ENCODE measurements at regions not wholly inside any gene's neighbourhood (a gene's known extent, or its start where the extent isn't known, plus 50 kb on each side); places are given as distances from the start of the nearest gene placed in this dataset.
"Not testable (repeated sequence)": the region's sequence is repeated elsewhere in the genome, so short reads cannot be mapped to it uniquely, and the experiment has no call there.

GRCh38 chrX:40950546-40950945 lies 134.7 kb upstream of the USP9X start:
- Histone ChIP-seq H3K9me3 (no peaks in the 10 kb centered on the region), H3K4me1 (peaks cover 0 to 6% of the 10 kb centered on the region in 2 donors), H3K4me3 (no peak overlapping the region), H3K36me3 (no peaks in the 10 kb centered on the region), H3K27ac (no peak overlapping the region), H3K27me3 (no peaks in the 10 kb centered on the region)
- no peak for TF ChIP-seq CTCF (IDR thresholded peaks at IDR 0.05)
- ATAC-seq (no peak), DNase-seq (no peak)
- intact Hi-C loops (cut with DNase I) = no loop called here

- DNase-seq; intact Hi-C loops (cut with DNase I); H3K4me3 ChIP-seq; H3K36me3 ChIP-seq; H3K27me3 ChIP-seq; H3K4me1 ChIP-seq; ATAC-seq; H3K9me3 ChIP-seq: not testable (repeated sequence)
- peak overlapping the region in 1 of 2 donors; percentile 8 for H3K27ac ChIP-seq
Observed at GRCh38 chrX:40951407-40951806, 133.8 kb upstream of the USP9X start.

- intact Hi-C loops (cut with DNase I) = no loop called here
- H3K4me1 ChIP-seq = no peaks in the 10 kb centered on the region
- peak; percentile 34 for ATAC-seq
- no peaks in the 10 kb centered on the region for H3K36me3 ChIP-seq
- no peaks in the 10 kb centered on the region for H3K27me3 ChIP-seq
- H3K27ac ChIP-seq = peak overlapping the region in 1 of 2 donors; percentile 45
- peak overlapping the region in 1 of 2 donors; percentile 16 for H3K4me3 ChIP-seq
- H3K9me3 ChIP-seq = no peaks in the 10 kb centered on the region
- no peak for DNase-seq
- no peak for TF ChIP-seq CTCF (IDR thresholded peaks at IDR 0.05)
Observed at GRCh38 chrX:40952855-40953254, 132.4 kb upstream of the USP9X start.

GRCh38 chrX:40953369-40953768 lies 131.9 kb upstream of the USP9X start:
- no peak for TF ChIP-seq CTCF (IDR thresholded peaks at IDR 0.05)
- H3K4me3 ChIP-seq = peak overlapping the region in 1 of 2 donors; percentile 16
- no peaks in the 10 kb centered on the region for H3K36me3 ChIP-seq
- DNase-seq (no peak), ATAC-seq (no peak)
- H3K9me3 ChIP-seq = no peaks in the 10 kb centered on the region
- H3K27ac ChIP-seq = no peak overlapping the region
- H3K27me3 ChIP-seq = no peaks in the 10 kb centered on the region
- intact Hi-C loops (cut with DNase I) = no loop called here
- no peaks in the 10 kb centered on the region for H3K4me1 ChIP-seq

GRCh38 chrX:40960041-40960440 lies 125.2 kb upstream of the USP9X start:
- H3K36me3 ChIP-seq = no peaks in the 10 kb centered on the region
- H3K27me3 ChIP-seq = no peaks in the 10 kb centered on the region
- DNase-seq = no peak
- H3K27ac ChIP-seq = no peak overlapping the region
- no peak for TF ChIP-seq CTCF (IDR thresholded peaks at IDR 0.05)
- no peaks in the 10 kb centered on the region for H3K9me3 ChIP-seq
- H3K4me1 ChIP-seq = no peaks in the 10 kb centered on the region
- intact Hi-C loops (cut with DNase I) = no loop called here
- ATAC-seq = no peak
- no peak overlapping the region for H3K4me3 ChIP-seq

GRCh38 chrX:40962793-40963407 lies 122.3 kb upstream of the USP9X start:
- Histone ChIP-seq H3K4me1 (peaks cover 0 to 5% of the 10 kb centered on the region in 2 donors), H3K36me3 (no peaks in the 10 kb centered on the region), H3K4me3 (no peak overlapping the region), H3K27me3 (no peaks in the 10 kb centered on the region), H3K9me3 (no peaks in the 10 kb centered on the region), H3K27ac (no peak overlapping the region)
- TF ChIP-seq CTCF (IDR thresholded peaks at IDR 0.05) = no peak
- DNase-seq = no peak
- ATAC-seq = no peak
- intact Hi-C loops (cut with DNase I) = no loop called here

Data from left lung (tissue), 4 donors.